ENCODE measurements at regions not wholly inside any gene's neighbourhood (a gene's known extent, or its start where the extent isn't known, plus 50 kb on each side); places are given as distances from the start of the nearest gene placed in this dataset.

DNA sequence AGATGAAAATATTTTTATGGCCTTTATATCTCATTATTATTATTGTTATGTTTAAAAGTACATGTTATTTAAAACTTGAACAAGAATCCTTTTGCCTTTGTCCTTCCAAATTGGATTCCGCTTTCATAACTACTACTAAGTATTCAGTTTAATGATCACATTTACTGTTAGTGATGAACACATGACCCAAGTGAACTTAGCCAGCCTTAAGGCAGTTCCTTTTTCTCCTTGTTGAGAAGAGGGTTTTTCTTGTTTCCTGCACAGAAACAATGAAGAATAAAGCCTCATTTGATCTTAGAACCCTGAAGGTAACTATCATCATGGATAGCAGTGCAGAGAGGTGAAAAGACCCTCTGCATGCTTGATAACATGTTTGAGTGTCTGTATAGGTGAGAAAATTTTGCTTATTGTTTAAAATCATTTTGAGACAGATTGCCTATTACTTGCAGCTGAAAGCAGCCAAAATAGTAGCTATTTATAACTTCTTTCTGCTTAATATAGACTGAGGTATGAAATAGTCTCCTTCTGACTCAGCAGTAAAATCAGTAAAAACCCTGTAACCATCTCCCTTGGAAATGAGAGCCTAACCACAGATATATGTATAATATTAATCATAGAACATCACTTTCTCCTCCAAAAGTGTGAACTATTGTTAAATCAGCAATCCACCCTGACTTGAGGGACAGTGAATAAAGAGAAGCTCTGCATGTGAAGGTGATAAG is 266.2 kb downstream of the SPATA31D1 start:
- TF ChIP-seq, protein P1, sequence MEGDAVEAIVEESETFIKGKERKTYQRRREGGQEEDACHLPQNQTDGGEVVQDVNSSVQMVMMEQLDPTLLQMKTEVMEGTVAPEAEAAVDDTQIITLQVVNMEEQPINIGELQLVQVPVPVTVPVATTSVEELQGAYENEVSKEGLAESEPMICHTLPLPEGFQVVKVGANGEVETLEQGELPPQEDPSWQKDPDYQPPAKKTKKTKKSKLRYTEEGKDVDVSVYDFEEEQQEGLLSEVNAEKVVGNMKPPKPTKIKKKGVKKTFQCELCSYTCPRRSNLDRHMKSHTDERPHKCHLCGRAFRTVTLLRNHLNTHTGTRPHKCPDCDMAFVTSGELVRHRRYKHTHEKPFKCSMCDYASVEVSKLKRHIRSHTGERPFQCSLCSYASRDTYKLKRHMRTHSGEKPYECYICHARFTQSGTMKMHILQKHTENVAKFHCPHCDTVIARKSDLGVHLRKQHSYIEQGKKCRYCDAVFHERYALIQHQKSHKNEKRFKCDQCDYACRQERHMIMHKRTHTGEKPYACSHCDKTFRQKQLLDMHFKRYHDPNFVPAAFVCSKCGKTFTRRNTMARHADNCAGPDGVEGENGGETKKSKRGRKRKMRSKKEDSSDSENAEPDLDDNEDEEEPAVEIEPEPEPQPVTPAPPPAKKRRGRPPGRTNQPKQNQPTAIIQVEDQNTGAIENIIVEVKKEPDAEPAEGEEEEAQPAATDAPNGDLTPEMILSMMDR (IDR thresholded peaks at IDR 0.05) = no peak
- no peak for TF ChIP-seq POLR2A (IDR thresholded peaks at IDR 0.05)

Measured in lower leg skin (tissue), 3 donors.